OCI-LY7 (cell line): ENCODE measurements at regions not wholly inside any gene's neighbourhood (a gene's known extent, or its start where the extent isn't known, plus 50 kb on each side); places are given as distances from the start of the nearest gene placed in this dataset.

Source experiments
- EZH2phosphoT487 ChIP-seq: fragments of 200-600 bp; sonication (generic); IDR thresholded peaks from 2 replicates; pipeline ENCODE4 v1.6.1; 2018; ENCODE audit warnings: low read depth, borderline replicate concordance, mild to moderate bottlenecking, mixed run types, antibody characterized with exemption, low read length, moderate library complexity, mixed read lengths
- TF ChIP-seq, protein P1 (sequence below): fragments of 200-600 bp; sonication (generic); conservative IDR thresholded peaks from 2 replicates; pipeline ENCODE4 v1.5.1; 2014; ENCODE audit warnings: mild to moderate bottlenecking, antibody characterized with exemption, low read length, moderate library complexity, mixed read lengths

DNA sequence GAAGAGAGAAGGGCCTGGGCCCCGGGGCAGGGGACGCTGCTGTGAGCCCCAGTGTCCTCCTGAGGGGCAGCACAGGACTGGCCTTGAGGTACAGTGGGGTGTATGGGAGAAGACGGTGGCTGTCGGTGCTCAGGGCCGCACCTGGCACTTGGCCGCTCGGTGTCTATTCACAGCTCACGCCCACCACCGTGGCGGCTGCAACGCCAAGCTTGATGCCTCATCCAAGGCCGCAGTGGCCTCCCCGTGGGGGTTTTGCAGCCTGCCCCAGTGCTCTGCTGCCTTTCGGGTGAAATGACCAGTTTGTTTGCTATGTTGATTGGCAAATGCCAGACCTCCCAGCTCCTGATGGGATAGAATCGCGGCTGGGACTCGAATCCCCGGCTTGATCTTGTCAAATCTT, 79.5 kb upstream of the SLCO4A1 start:
- TF ChIP-seq, protein P1, sequence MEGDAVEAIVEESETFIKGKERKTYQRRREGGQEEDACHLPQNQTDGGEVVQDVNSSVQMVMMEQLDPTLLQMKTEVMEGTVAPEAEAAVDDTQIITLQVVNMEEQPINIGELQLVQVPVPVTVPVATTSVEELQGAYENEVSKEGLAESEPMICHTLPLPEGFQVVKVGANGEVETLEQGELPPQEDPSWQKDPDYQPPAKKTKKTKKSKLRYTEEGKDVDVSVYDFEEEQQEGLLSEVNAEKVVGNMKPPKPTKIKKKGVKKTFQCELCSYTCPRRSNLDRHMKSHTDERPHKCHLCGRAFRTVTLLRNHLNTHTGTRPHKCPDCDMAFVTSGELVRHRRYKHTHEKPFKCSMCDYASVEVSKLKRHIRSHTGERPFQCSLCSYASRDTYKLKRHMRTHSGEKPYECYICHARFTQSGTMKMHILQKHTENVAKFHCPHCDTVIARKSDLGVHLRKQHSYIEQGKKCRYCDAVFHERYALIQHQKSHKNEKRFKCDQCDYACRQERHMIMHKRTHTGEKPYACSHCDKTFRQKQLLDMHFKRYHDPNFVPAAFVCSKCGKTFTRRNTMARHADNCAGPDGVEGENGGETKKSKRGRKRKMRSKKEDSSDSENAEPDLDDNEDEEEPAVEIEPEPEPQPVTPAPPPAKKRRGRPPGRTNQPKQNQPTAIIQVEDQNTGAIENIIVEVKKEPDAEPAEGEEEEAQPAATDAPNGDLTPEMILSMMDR: no peak
- TF ChIP-seq EZH2phosphoT487: no peak
